HG03457 (cell line): ENCODE measurements at regions not wholly inside any gene's neighbourhood (a gene's known extent, or its start where the extent isn't known, plus 50 kb on each side); places are given as distances from the start of the nearest gene placed in this dataset.

ENCODE experiments used
- ATAC-seq: cut with Tn5 transposase; IDR thresholded peaks from one replicate; pipeline ENCODE4 v1.9.1; 2021; ENCODE audit warnings: moderate number of reproducible peaks; ENCODE audit not compliant: unreplicated experiment

DNA sequence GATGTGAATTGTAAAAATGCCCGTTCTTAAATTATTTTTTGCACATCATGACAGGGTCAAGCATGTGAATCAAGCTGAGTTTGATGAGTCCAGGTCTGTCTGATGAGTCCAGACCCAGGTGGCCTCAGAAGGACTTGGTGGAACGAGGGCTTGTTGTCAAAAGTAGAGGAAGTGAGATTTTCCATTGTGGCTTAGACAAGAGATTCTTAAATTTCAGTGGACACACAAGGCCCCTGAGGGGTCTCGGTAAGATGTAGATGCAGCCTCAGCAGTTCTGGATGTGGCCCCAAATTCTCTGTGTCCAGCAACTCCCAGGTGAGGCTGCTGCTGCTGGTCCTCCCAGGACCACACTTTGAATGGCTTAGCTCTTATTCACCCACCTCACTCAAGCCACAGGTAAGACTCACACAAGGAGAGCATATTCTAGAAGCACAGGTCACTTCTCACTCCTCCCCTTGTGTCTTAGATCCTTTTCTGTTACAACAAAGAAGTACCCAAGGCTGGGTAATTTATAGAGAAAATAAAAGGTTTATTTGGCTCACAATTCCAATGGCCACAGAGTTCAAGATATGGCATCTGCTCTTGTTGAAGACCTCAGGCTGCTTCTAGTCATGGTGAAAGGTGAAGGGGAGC, 98.8 kb downstream of the GGTLC2 start:
- ATAC-seq, result no peak

GRCh38 chr22:22744412-22745224, 100.2 kb downstream of the GGTLC2 start:
- no peak for ATAC-seq

DNA sequence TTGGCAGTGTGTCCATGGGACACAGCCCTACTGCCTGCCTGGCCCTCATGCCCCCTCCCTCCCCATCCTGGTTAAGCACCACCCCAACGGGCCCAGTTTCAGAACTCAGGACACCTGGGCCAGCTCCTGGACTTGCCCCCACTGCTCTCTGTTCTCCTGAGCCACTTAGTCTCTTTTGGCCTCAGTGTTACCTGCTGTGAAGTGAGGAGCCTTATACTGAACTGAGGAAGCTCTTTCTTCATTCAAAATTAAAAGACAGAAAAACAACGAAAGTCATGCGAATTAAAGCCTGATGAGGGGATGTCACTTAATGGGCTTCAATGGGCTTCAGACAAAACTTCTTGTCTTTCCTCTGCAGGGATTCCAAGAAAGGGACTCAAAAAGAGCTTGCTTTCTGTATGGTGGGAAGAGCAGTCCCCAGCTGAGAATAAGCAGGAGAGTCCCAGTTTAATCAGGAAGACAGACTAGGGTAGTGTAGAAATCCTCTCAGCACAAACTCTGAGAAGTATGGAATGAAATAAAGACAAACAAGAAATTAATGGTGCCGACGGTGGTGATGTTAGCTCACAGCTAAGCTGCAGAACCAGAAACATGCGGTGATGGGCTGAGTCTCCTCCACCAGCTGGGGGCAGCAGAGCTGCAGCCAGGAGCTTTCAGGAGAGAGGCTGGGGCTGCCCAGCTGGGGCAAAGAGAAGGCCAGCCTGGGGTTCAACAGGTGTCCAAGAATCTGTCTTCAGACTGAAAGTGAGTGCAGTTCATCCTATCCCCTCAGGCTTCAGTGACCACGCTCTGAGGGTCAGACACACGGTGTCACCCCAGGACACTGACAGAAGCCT, 101.0 kb downstream of the GGTLC2 start:
- no peak for ATAC-seq

- no peak for ATAC-seq
Observed at GRCh38 chr22:22746061-22746962, 101.9 kb downstream of the GGTLC2 start.

DNA sequence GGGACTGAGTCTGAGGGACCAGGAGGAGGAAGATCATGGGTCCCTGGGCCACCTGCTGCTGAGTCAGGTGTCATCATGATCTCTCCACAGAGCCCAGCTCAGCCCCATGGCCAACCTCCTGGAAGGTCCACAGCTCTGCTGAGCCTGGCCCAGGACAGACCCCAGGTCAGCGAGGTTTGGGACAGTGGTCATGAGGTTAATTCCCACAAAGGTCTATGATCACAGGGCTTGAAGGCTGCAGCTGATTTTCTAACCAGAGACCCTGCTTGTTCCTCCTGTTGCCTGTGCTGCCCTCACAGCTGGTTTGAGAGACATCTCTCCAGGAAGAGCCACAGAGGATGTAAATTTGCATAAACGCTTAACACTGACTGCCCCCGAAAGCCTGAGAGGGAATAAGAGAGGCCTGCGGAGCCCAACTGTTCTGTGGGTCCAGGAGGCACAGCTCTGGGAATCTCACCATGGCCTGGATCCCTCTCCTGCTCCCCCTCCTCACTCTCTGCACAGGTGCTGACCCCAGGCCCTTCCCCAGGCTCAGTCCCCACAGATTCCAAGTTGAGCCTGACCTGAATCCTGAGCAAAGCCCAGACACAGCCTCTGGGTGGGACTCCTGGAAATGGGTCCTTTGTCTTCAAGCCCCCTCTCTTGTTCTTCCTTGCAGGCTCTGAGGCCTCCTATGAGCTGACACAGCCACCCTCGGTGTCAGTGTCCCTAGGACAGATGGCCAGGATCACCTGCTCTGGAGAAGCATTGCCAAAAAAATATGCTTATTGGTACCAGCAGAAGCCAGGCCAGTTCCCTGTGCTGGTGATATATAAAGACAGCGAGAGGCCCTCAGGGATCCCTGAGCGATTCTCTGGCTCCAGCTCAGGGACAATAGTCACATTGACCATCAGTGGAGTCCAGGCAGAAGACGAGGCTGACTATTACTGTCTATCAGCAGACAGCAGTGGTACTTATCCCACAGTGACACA, 102.8 kb downstream of the GGTLC2 start:
- ATAC-seq, result no peak

GRCh38 chr22:22748297-22748743, 103.9 kb downstream of the GGTLC2 start:
- no peak for ATAC-seq

GRCh38 chr22:22748756-22749155, 104.3 kb downstream of the GGTLC2 start:
- ATAC-seq, result no peak

DNA sequence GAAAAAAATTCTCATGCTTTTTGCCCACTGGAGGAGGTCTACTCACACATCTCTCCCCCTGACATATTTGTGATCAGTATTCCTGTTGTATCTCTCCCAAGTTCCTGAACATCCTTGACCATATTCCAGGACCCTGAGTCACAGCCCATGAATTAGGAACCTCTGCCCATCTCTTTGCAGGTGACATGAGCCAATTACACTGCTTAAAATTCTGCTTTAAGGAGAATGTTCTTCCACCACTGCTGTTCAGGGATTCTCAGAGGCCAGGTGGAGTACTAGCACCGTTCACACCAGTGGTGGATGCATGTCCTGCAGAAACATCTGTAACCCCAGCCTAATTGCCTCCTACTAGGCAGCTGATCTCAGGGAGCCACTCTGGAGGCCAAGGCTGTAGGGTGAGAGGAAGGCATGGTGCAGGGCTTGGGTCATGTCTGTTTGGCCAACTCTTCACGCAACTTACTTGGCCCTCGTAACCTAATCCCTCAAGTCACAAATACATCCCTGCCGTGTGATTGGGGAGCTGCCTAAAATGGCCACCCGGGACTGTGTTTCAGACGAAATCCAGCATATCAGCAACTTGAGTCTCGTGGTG, 104.8 kb downstream of the GGTLC2 start:
- ATAC-seq, result no peak

- ATAC-seq, result no peak
Observed at GRCh38 chr22:22750335-22751042, 106.1 kb downstream of the GGTLC2 start.

GRCh38 chr22:22751043-22751603, 106.7 kb downstream of the GGTLC2 start:
- no peak for ATAC-seq

GRCh38 chr22:22752199-22752555, 107.8 kb downstream of the GGTLC2 start:
- ATAC-seq, result no peak

GRCh38 chr22:22752556-22753477, 108.4 kb downstream of the GGTLC2 start:
- no peak for ATAC-seq

- no peak for ATAC-seq
Observed at GRCh38 chr22:22753526-22754267, 109.3 kb downstream of the GGTLC2 start.

DNA sequence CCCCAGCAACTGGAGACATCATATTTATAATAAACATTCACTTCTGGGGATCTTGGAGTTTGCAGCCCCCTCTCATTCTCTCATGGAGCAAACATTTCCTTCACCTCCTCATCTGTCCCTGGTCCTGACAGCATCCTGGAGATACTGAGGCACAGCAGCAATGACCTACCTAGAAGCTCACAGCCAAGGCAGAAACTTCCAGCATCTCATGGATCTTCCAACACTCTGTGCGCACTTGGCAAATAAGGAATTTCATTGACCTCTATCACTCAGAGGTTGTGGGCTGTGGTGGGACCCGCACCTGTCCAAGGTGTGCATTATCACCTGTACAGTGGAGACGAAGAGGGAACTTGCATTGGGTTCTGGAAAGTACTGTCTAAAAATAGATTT, 109.8 kb downstream of the GGTLC2 start:
- no peak for ATAC-seq

DNA sequence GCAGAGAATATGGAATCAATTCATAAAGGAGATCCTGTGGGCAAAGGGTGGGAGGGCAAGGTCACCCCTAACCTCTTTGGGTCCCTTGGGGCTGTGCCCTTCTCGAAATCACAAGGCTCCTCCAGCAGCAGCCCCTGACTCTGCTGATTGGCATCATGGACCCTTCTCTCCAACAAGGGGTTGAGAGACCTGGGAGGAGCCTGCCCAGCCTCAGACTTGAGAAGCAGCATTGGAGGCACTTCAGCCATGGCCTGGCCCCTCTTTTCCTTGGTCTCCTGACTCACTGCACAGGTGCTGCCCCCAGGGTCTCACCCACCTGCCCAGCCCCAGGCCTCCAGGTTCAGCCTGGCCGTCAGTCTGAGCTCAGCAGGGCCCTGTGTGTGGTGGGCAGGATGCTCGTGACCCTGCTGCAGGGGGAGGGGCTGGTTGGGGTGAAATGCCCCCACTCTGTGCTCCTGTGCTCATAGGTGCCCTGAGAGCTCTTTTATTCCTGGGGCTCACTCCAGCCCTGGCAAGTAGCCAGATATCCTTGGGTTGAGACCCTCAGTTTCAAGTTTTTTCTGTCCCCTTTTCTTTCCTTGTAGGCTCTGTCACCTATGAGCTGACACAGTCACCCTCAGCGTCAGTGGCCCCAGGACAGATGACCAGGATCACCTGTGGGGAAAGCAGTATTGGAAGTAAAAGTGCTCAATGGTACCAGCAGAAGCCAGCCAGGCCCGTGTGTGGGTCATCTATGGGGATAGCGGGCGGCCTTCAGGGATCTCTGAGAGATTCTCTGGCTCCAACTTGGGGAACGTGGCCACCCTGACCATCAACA, 110.8 kb downstream of the GGTLC2 start:
- ATAC-seq, result no peak

GRCh38 chr22:22755778-22756100, 111.3 kb downstream of the GGTLC2 start:
- no peak for ATAC-seq
